A549 (cell line): ENCODE measurements at regions not wholly inside any gene's neighbourhood (a gene's known extent, or its start where the extent isn't known, plus 50 kb on each side); places are given as distances from the start of the nearest gene placed in this dataset.

Source experiments
- ATAC-seq, 2 experiments: fragments of 200-7000 bp in 1 of 2; fragments of >200 bp in 1 of 2; cut with Nextera tagmentation in 1 of 2; cut with Tn5 transposase in 1 of 2; 3 replicates each; pipeline versions ENCODE4 v1.8.0 to v1.9.1; 2018 to 2020; ENCODE audit warnings: mild to moderate bottlenecking in 1 of 2, moderate library complexity in 1 of 2
- CTCF ChIA-PET: fragments of 300-600 bp; sonication (Branson Sonifier 250); formaldehyde crosslinking; extraction: SDS; loops from one replicate; lab custom pipeline; 2021; ENCODE audit warnings: antibody characterized with exemption, inconsistent platforms; lab: Yijun Ruan, JAX
- POLR2A ChIA-PET: fragments of 350-600 bp; formaldehyde crosslinking; extraction: SDS; loops from one replicate; lab custom pipeline; 2021; ENCODE audit warnings: antibody characterized with exemption, inconsistent platforms; lab: Yijun Ruan, JAX
- DNase-seq, 2 experiments: peaks; one replicate each; pipeline versions ENCODE4 v3.0.0 to v3.0.0-alpha.2; 2011 to 2016; ENCODE audit warnings: low read depth in 1 of 2, low spot score in 1 of 2
- FAIRE-seq: peaks from 2 replicates; lab custom pipeline; 2011; peaks lifted over from hg19 to GRCh38; lab: Jason Lieb, UNC
- H3K27ac ChIP-seq, 2 experiments: fragments of >200 bp; sonication (Bioruptor Twin); formaldehyde crosslinking; 3 replicates each; pipeline ENCODE4 v1.5.1; 2016 to 2017
- H3K4me1 ChIP-seq: fragments of >200 bp; sonication (Bioruptor Twin); formaldehyde crosslinking; 3 replicates; pipeline ENCODE4 v1.6.1; 2016
- H3K4me2 ChIP-seq: fragments of >200 bp; sonication (Bioruptor Twin); formaldehyde crosslinking; 3 replicates; pipeline ENCODE4 v1.6.1; 2016
- H3K4me3 ChIP-seq: fragments of >200 bp; sonication (Bioruptor Twin); formaldehyde crosslinking; 3 replicates; pipeline ENCODE4 v1.5.1; 2016
- H3K9me3 ChIP-seq: fragments of >200 bp; sonication (Bioruptor Twin); formaldehyde crosslinking; 3 replicates; pipeline ENCODE4 v1.6.1; 2016
- CBX2 ChIP-seq: fragments of 200-600 bp; sonication (generic); IDR thresholded peaks from 2 replicates; pipeline ENCODE4 v1.6.1; 2016; ENCODE audit warnings: low read depth, mild to moderate bottlenecking, borderline replicate concordance
- CHD4 ChIP-seq: fragments of 200-600 bp; sonication (generic); IDR thresholded peaks from 2 replicates; pipeline ENCODE4 v1.6.1; 2016; ENCODE audit warnings: antibody characterized with exemption, mild to moderate bottlenecking, borderline replicate concordance
- EHF ChIP-seq: fragments of 250-450 bp; sonication (Bioruptor Pico); IDR thresholded peaks from 2 replicates; pipeline ENCODE4 v1.5.0; 2020; ENCODE audit warnings: mild to moderate bottlenecking
- EHMT2 ChIP-seq: fragments of 200-600 bp; sonication (generic); IDR thresholded peaks from 2 replicates; pipeline ENCODE4 v1.6.1; 2016; ENCODE audit warnings: antibody characterized with exemption, low read depth, mild to moderate bottlenecking, moderate library complexity
- ESRRA ChIP-seq: fragments of 150-350 bp; IDR thresholded peaks from 2 replicates; pipeline ENCODE4 v1.6.1; 2014; ENCODE audit warnings: mild to moderate bottlenecking, low read length, borderline replicate concordance
- FOSL2 ChIP-seq, 2 experiments: fragments of 450-650 bp in 1 of 2; fragments of >200 bp in 1 of 2; sonication (Bioruptor Twin) in 1 of 2; formaldehyde crosslinking; IDR thresholded peaks; 2 replicates each; pipeline versions ENCODE4 v1.5.0 to v1.6.1; 2016 to 2020; ENCODE audit warnings: mild to moderate bottlenecking in 1 of 2, moderate library complexity in 1 of 2
- FOXS1 ChIP-seq: fragments of 250-450 bp; sonication (Bioruptor Pico); IDR thresholded peaks from 2 replicates; pipeline ENCODE4 v1.5.0; 2020; ENCODE audit warnings: mild to moderate bottlenecking, moderate library complexity
- HEYL ChIP-seq: fragments of 250-450 bp; sonication (Bioruptor Pico); IDR thresholded peaks from 2 replicates; pipeline ENCODE4 v1.8.0; 2021; ENCODE audit warnings: mild to moderate bottlenecking, moderate library complexity
- JUN ChIP-seq, 2 experiments: fragments of >200 bp; sonication (Bioruptor Twin); formaldehyde crosslinking; IDR thresholded peaks; 2 replicates in 1 of 2; 3 replicates in 1 of 2; pipeline ENCODE4 v1.6.1; 2016 to 2017
- KDM1A ChIP-seq: fragments of 200-600 bp; sonication (generic); IDR thresholded peaks from 2 replicates; pipeline ENCODE4 v1.6.1; 2016; ENCODE audit warnings: low read depth, mild to moderate bottlenecking
- MAFK ChIP-seq: fragments of 450-650 bp; IDR thresholded peaks from 2 replicates; pipeline ENCODE4 v1.6.1; 2014; ENCODE audit not compliant: partially characterized antibody
- RAD21 ChIP-seq, 2 experiments: fragments of >200 bp in 1 of 2; sonication (Bioruptor Twin) in 1 of 2; formaldehyde crosslinking in 1 of 2; IDR thresholded peaks in 1 of 2; conservative IDR thresholded peaks in 1 of 2; 2 replicates in 1 of 2; 3 replicates in 1 of 2; pipeline ENCODE4 v1.6.1; 2012 to 2018; ENCODE audit warnings: inconsistent platforms in 1 of 2
- RARB ChIP-seq: fragments of 250-450 bp; sonication (Bioruptor Pico); IDR thresholded peaks from 2 replicates; pipeline ENCODE4 v1.8.0; 2021; ENCODE audit warnings: mild to moderate bottlenecking, moderate library complexity
- RCOR1 ChIP-seq: fragments of 150-350 bp; IDR thresholded peaks from 2 replicates; pipeline ENCODE4 v1.6.1; 2014; ENCODE audit warnings: antibody characterized with exemption, low read length, low read depth
- ZC3H11A ChIP-seq: fragments of 450-650 bp; IDR thresholded peaks from 2 replicates; pipeline ENCODE4 v1.6.1; 2014; ENCODE audit warnings: antibody characterized with exemption, mild to moderate bottlenecking
- ZFP36 ChIP-seq: fragments of 450-650 bp; IDR thresholded peaks from 2 replicates; pipeline ENCODE4 v1.6.1; 2014; ENCODE audit warnings: borderline replicate concordance; ENCODE audit not compliant: partially characterized antibody
- WGBS: methylation state at CpG from one replicate; pipeline ENCODE4 v1.1.6; 2017; ENCODE audit errors: missing lambda C conversion rate; 5-methylcytosine and 5-hydroxymethylcytosine counted together
- TF ChIP-seq, protein P1 (sequence below): IDR thresholded peaks from 2 replicates; pipeline ENCODE4 v1.6.1; 2012
- TF ChIP-seq, protein P2 (sequence below): IDR thresholded peaks from 2 replicates; pipeline ENCODE4 v1.6.1; 2012; ENCODE audit warnings: low read depth, borderline replicate concordance

DNA sequence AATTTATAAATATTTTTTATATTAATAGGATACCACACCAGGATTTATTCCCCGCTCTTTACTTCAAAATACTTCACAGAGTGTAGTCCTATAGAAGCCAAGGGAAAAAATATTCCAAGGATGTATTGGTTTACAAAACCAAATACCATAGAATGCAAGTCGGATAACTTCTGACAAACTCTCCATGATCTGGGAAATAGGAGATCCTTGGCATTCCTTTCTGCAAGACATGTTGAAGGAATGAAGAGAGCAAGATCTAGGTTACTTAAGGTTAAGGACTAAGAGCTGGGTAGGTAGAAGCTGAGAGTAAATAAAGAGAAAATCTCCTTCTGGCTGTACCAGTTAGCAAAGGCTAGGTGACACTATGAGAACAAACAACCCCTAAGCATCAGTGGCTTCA is 141.2 kb downstream of the LRATD1 start (continued):
- TF ChIP-seq ESRRA = no peak
- TF ChIP-seq, all 56 proteins: peak for 0

DNA sequence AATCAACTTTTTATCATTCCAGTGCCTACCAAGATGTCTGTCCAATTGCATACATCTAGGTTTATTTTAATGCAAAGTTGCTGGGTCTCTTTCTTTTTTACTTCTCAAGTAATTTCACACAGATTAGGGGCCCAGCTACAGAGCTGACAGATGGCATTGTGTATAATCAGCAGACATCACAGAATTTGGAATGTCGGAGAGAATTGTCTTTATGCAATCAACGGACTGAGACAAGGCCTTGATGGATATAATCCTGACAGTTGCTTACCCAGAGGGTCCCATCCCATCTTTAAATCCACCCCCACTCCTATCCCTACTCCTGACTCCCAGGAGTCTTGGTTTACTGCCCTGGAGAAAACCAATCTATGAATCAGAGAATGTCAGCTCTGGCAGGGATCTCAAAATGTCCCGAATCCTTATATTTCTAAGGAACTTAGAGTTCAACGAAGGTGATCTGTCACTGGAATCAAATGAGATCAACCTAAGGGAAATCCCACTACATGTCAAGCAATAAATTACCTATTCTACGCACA is 142.0 kb downstream of the LRATD1 start:
- no peak for FAIRE-seq
- no peak for ATAC-seq
- no peak for DNase-seq
- Histone ChIP-seq H3K4me3 (no peak overlapping the region), H3K4me1 (no peaks in the 10 kb centered on the region), H3K9me3 (no peaks in the 10 kb centered on the region), H3K27ac (no peak overlapping the region), H3K4me2 (no peak overlapping the region)
- TF ChIP-seq HEYL (CRISPR knock-in tag) (no peak), ZFP36 (no peak), RAD21 (conservative IDR thresholded peaks at IDR 0.05 in 1 of 2, IDR thresholded peaks at IDR 0.05 in 1 of 2) (no peak)
- TF ChIP-seq, protein P1, sequence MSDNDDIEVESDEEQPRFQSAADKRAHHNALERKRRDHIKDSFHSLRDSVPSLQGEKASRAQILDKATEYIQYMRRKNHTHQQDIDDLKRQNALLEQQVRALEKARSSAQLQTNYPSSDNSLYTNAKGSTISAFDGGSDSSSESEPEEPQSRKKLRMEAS = no peak
- TF ChIP-seq, protein P2, sequence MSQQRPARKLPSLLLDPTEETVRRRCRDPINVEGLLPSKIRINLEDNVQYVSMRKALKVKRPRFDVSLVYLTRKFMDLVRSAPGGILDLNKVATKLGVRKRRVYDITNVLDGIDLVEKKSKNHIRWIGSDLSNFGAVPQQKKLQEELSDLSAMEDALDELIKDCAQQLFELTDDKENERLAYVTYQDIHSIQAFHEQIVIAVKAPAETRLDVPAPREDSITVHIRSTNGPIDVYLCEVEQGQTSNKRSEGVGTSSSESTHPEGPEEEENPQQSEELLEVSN = no peak
- ChIA-PET POLR2A (no interaction called here), CTCF (no interaction called here)
- 1% methylated on average over 5 of the region's 5 CpGs for WGBS

DNA sequence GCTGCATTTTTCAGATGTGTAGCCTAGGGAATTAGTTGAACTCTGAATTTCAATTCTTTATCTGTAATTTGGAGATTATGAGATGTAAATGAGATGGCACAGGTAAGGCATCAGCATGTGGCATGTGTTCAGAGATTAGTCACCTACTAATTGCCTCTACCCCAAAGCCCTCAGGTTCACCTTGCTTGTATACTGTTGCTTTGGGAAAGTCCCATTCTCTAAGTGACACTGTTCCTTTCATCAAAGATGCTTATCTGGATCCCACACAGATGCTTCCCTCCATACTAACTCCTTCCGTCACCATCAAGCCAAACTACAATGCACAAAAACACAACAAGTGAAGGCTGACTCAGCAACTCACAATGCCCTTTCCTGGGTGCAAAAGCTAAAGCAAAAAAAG is 143.7 kb downstream of the LRATD1 start:
- ATAC-seq (no peak), FAIRE-seq (no peak), DNase-seq (no peak)
- Histone ChIP-seq H3K4me2 (no peak overlapping the region), H3K4me3 (no peak overlapping the region), H3K4me1 (no peaks in the 10 kb centered on the region), H3K9me3 (no peaks in the 10 kb centered on the region), H3K27ac (no peak overlapping the region)
- 21% methylated on average over 1 of the region's 1 CpG for WGBS
- CTCF ChIA-PET = no interaction called here
- peak; percentile 29 for TF ChIP-seq MAFK
- no peak for TF ChIP-seq RCOR1
- POLR2A ChIA-PET = no interaction called here

DNA sequence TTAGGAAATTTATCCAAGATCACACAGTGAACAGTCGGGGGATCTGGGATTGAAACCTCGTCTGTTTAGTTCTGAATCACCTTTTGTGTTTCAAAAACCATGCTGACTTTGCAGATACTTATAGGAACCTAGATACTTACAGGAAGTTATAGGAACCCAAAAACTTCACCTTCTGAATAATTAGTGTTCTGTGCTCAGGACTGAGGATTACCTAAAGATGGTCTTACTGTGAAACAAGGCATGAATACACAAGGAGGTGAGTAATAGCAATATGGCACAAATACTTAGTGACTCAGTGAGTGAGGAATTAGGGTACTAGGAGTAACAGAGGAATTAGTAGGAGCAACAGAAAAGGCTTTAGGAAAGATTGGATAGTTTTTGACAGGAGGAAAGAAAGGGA is 145.5 kb downstream of the LRATD1 start:
- Histone ChIP-seq H3K4me2 (no peak overlapping the region), H3K4me1 (no peaks in the 10 kb centered on the region), H3K27ac (no peak overlapping the region), H3K4me3 (no peak overlapping the region), H3K9me3 (no peaks in the 10 kb centered on the region)
- FAIRE-seq (no peak), ATAC-seq (no peak), DNase-seq (no peak)
- ChIA-PET POLR2A (no interaction called here), CTCF (no interaction called here)
- TF ChIP-seq JUN (IDR thresholded peaks at IDR 0.05) = no peak
- TF ChIP-seq FOXS1 (CRISPR knock-in tag) = no peak
- TF ChIP-seq KDM1A = no peak
- TF ChIP-seq CHD4 = no peak
- no peak for TF ChIP-seq ZC3H11A
- TF ChIP-seq RARB (CRISPR knock-in tag) = no peak
- TF ChIP-seq FOSL2 (IDR thresholded peaks at IDR 0.05) = no peak
- no peak for TF ChIP-seq FOSL2 (CRISPR knock-in tag; IDR thresholded peaks at IDR 0.05)
- no peak for TF ChIP-seq EHMT2
- TF ChIP-seq CBX2 = no peak
- 2% methylated on average over 2 of the region's 2 CpGs for WGBS

DNA sequence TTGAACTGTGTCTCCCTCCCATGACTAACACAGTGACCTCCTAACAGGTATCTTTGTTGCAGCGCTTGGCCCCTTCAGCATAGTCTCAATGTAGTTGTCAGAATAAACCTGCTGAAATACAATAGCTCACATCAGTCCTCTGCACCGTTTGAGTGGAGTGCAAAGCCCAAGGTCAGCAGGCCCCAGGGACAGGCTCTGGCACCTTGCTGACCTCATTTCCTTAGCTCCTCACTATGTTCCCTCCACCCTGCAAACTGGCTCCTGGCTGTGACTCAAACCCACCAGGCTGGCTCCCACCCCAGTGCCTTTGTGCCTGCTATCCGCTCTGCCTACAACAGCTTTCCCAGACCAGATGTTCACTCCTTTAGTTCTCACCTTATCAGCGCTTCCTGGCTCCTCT is 146.7 kb downstream of the LRATD1 start:
- Histone ChIP-seq H3K9me3 (no peaks in the 10 kb centered on the region), H3K4me3 (no peak overlapping the region), H3K4me2 (no peak overlapping the region), H3K27ac (no peak overlapping the region), H3K4me1 (no peaks in the 10 kb centered on the region)
- ChIA-PET CTCF (no interaction called here), POLR2A (no interaction called here)
- TF ChIP-seq JUN (IDR thresholded peaks at IDR 0.05) (no peak), EHF (CRISPR knock-in tag) (no peak)
- ATAC-seq (no peak), FAIRE-seq (no peak), DNase-seq (no peak)
- 4% methylated on average over 4 of the region's 4 CpGs for WGBS
